Cardiac fibroblast (primary cell): ENCODE measurements at regions not wholly inside any gene's neighbourhood (a gene's known extent, or its start where the extent isn't known, plus 50 kb on each side); places are given as distances from the start of the nearest gene placed in this dataset.

Experiments
- DNase-seq, 2 donors: peaks; one replicate each; pipeline versions ENCODE4 v3.0.0 to v3.0.0-alpha.2; 2010; ENCODE audit warnings: low read depth in 2 of 2
- H3K4me3 ChIP-seq, 2 donors: replicated peaks in 1 of 2; 1 replicate in 1 of 2; 2 replicates in 1 of 2; pipeline ENCODE4 v1.5.1; 2011; ENCODE audit warnings: low read depth in 2 of 2, low read length in 2 of 2, mild to moderate bottlenecking in 2 of 2, moderate library complexity in 1 of 2
- CTCF ChIP-seq: IDR thresholded peaks from one replicate; pipeline ENCODE4 v1.5.1; 2011; ENCODE audit warnings: low read depth, mild to moderate bottlenecking, low read length, inconsistent platforms

GRCh38 chr4:79223993-79224776 is 101.7 kb downstream of the NAA11 start:
- DNase-seq, result no peak
- no peak overlapping the region for H3K4me3 ChIP-seq
- TF ChIP-seq CTCF, result no peak

- no peak for TF ChIP-seq CTCF
- no peak for DNase-seq
- H3K4me3 ChIP-seq, result no peak overlapping the region
These were observed 108.8 kb downstream of the NAA11 start for GRCh38 chr4:79217025-79217424.

GRCh38 chr4:79213702-79214101 is 112.2 kb downstream of the NAA11 start:
- no peak for TF ChIP-seq CTCF
- DNase-seq, result no peak
- H3K4me3 ChIP-seq, result no peak overlapping the region

GRCh38 chr4:79213010-79213409 is 112.9 kb downstream of the NAA11 start:
- TF ChIP-seq CTCF, result no peak
- H3K4me3 ChIP-seq, result no peak overlapping the region
- no peak for DNase-seq

GRCh38 chr4:79212311-79212710 is 113.5 kb downstream of the NAA11 start:
- no peak for DNase-seq
- H3K4me3 ChIP-seq, result no peak overlapping the region
- TF ChIP-seq CTCF, result no peak

GRCh38 chr4:79211490-79211889 is 114.4 kb downstream of the NAA11 start:
- DNase-seq, result no peak
- H3K4me3 ChIP-seq, result no peak overlapping the region
- TF ChIP-seq CTCF, result no peak

GRCh38 chr4:79210636-79211049 is 115.2 kb downstream of the NAA11 start:
- TF ChIP-seq CTCF, result no peak
- DNase-seq, result no peak
- no peak overlapping the region for H3K4me3 ChIP-seq
